GM03348 (cell line): ENCODE measurements at regions not wholly inside any gene's neighbourhood (a gene's known extent, or its start where the extent isn't known, plus 50 kb on each side); places are given as distances from the start of the nearest gene placed in this dataset.
"Not testable (repeated sequence)": the region's sequence is repeated elsewhere in the genome, so short reads cannot be mapped to it uniquely, and the experiment has no call there.

Experiments used
- DNase-seq: peaks from one replicate; pipeline ENCODE4 v3.0.0; 2012; ENCODE audit warnings: low spot score

DNA sequence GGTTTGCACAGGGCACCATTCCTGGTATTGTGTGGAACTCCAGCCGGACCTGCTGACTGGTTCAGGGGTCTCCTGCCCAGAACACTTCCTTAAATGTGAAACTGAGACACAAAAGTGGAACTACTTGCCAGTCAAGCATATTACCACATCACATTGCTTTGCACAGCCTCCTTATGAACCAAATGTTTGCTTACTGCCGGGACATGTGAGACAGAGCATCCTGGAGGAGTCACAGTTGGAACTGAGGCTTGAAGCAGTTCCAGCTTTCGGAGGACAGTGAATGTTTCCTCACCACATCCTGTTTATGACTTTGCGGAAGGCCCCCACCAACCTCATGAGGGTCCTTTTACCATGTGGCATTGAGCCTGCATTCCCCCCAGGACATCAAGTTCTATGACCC is 105.8 kb upstream of the ARHGAP42 start:
- DNase-seq = no peak

- DNase-seq = no peak
These were observed 102.7 kb upstream of the ARHGAP42 start for GRCh38 chr11:100584201-100584985.

- DNase-seq = no peak
These were observed 101.4 kb upstream of the ARHGAP42 start for GRCh38 chr11:100585728-100586127.

- no peak for DNase-seq
These were observed 100.6 kb upstream of the ARHGAP42 start for GRCh38 chr11:100586361-100587101.

DNA sequence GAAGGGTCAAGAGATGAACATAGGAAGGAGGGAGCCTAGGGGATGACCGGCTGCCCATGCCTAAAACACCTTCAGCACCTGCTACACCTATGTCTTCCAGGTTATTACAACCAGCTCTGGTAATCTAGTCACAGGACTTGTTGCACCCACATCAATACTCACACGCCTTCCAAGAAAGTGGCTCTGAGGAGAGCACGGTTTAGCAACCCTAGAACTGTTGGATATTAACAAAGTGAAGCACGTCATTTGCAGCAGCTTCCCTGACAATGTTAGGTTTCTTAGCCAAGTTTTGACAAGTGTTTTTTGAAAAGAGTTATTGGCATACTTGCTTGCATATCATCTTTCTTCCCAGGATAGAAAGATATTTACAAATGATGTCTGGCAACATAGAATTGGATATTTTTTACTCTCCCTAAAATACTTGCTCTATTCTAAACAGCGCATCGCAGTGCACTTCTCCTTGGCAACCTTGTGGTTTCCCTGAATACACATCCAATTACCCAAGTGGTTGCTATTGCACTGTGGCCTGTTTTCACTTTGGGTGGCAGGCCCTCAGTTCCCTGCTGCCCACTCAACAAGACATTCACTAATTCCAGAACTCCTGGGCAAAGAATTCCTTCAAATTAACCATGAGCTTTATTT is 94.3 kb upstream of the ARHGAP42 start:
- no peak for DNase-seq

DNA sequence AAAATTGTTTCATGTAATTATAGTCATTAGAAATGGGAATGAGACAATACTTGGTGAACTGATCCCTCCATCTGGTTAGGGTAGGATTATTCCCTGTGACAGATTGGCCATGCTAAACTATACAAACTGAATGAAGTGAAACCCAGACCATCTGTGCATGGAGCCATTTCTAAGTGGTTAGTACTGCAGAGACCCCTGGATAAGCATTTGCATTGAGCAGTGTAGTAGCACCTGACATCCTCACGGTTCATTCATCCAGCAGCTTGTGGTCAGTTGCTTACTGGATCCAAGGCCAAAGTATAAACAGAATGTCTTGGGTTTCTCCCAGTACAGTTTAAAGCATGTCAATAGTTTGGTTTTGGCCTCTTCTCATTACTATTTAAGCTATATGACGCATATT is 93.8 kb upstream of the ARHGAP42 start:
- DNase-seq = no peak

DNA sequence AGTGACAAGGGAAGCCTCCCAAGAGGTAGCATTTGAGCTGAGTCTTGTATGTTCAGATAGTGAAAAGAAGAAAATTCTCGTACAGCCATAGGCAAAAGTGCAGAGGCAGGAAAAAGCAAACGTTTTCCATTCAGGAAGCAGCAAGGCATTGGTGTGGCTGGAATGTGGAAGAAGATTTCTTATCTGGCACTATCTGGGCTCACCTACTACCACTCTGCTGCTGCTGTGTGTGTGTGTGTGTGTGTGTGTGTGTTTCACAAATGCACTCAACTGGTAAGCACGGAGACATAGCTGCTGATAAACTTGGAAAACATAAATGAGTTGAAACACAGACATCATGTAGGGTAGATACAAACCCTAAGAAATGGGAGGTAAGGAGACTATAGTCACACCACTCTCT is 92.8 kb upstream of the ARHGAP42 start:
- DNase-seq = no peak

DNA sequence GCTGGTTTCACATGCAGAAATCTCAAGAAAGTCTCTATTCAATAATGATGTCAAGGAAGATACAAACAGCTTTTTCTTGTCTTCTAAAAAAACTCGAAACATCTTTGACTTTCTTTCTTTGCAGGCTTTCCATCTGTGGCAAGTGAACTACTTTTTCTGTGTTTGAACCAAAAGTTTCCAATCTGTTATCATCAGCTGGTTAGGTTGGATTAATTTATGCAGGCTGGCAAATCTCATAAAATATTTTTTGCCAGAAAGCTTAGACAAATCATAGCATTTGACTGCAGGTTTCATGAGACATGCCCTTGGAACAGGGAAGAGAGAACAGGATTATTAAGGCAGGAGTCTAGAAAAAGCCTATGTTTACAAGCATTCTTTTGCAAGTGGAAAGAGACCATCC is 86.1 kb upstream of the ARHGAP42 start:
- no peak for DNase-seq

- DNase-seq = no peak
These were observed 84.4 kb upstream of the ARHGAP42 start for GRCh38 chr11:100602716-100603115.

- DNase-seq = not testable (repeated sequence)
These were observed 79.3 kb upstream of the ARHGAP42 start for GRCh38 chr11:100607761-100608160.

DNA sequence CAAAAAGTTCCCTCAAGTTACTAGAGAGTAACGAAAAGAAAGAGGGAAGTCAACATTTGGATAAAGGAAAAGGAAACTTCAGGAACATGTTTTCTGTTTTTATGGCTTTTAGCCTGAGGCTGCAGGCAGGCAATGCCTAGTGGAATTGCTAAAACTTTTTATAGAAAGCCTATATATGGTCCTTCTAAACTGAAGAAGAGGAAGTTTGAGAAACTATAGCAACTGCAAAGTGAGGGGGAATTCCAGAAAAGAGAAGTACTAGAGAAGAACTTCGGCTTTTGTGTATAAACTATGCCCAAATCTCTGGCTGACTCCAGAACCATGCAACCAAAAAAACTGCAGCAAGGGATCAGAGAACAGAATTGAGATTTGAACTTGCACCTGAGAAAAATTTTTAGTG is 74.3 kb upstream of the ARHGAP42 start:
- no peak for DNase-seq

- no peak for DNase-seq
These were observed 68.2 kb upstream of the ARHGAP42 start for GRCh38 chr11:100618914-100619313.

DNA sequence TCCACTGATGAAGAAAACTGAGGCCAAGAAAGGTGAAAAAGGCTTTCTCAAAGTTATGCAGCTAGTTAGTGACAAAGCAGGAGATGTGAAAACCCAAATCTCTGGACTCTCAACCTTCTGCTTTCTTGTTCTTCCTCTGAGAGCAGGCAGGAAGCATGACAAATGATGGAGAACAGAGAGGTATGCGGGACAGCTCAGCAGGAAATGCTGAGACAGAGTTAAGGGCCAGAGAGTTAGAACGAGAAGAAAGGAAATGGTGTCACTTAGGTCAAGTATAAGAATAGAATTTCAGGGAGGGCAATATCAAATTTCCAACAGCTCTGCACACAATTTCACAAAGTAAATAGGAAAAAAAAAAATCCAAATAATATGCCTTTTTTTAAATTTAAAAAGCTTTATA is 67.6 kb upstream of the ARHGAP42 start:
- DNase-seq = peak; percentile 16

DNA sequence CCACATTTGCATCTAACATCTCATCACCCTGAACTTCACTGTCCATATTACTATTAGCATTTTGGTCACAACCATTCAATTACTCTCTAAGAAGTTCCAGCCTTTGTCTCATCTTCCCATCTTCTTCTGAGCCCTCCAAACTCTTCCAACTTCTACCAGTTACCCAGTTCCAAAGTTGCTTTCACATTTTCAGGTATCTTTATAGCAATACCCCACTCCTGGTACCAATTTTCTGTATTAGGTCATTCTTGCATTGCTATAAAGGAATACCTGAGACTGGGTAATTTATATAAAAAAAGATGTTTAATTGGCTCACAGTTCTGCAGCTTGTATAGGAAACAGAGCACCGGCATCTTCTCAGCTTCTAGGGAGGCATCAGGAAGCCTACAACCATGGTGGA is 64.7 kb upstream of the ARHGAP42 start:
- no peak for DNase-seq

- DNase-seq = no peak
These were observed 62.7 kb upstream of the ARHGAP42 start for GRCh38 chr11:100624346-100624745.

- DNase-seq = no peak
These were observed 62.0 kb upstream of the ARHGAP42 start for GRCh38 chr11:100625041-100625440.

GRCh38 chr11:100629671-100630070 is 57.4 kb upstream of the ARHGAP42 start:
- no peak for DNase-seq

GRCh38 chr11:100630898-100631297 is 56.2 kb upstream of the ARHGAP42 start:
- no peak for DNase-seq

DNA sequence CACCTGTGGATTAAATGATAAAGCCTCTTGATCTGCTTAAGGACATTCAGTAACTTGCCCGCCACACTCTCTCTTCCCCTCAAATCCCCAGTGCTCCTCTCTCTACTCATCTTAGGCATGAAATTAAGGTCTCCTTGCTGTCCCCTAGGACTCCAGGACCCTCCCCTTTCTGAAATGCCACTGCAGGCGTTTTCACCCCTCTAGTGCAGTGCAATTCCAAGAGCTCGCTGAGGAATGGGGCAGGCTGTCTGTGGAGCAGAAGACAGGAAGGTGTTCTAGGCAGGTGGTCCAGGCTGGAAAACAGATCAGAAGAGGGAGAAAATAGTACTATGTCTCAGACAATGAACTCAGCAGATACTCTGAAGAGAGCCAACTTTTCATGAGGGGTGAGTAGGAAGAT is 55.8 kb upstream of the ARHGAP42 start:
- no peak for DNase-seq

GRCh38 chr11:100632941-100633452 is 54.1 kb upstream of the ARHGAP42 start:
- no peak for DNase-seq

- no peak for DNase-seq
These were observed 51.9 kb upstream of the ARHGAP42 start for GRCh38 chr11:100635194-100635593.

DNA sequence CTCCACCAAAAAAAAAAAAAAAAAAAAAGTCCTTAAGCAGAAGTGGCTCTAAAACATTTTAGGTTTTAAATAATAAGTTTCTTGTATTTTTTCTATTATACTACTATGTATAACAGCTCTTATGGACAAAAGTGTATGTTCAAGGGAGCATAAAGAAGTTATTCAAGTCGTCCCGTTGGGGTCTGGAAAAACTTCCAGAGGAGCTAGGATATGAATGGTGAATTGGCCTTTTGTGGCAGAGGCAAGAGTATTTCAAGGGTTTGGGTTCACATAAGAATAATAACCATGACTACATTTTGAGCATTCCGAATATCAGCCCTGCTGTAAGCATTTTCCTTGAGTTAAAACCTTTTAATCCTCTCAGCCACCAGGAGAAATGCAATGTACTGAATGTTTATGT is 50.6 kb upstream of the ARHGAP42 start:
- DNase-seq = no peak
